ENCODE measurements at regions not wholly inside any gene's neighbourhood (a gene's known extent, or its start where the extent isn't known, plus 50 kb on each side); places are given as distances from the start of the nearest gene placed in this dataset.

DNA sequence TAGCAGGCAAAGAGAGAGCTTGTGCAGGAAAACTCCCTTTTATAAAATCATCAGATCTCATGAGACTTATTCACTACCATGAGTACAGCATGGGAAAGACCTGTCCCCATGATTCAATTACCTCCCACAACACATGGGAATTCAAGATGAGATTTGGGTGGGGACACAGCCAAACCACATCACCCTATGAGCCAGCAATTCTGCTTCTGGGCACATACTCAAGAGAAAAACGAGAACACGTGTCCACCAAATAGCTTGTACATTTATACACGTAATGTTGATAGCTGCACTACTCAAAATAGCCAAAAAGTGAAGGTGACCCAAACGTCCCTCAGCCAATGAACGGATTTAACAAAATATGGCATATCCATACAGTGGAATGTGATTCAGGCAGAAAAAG lies 94.5 kb upstream of the DHRSX start:
- no peak for ATAC-seq (ENCODE audit: low read depth)
- no peak overlapping the region for H3K9ac ChIP-seq (ENCODE audit: low read depth, low read length)
- no peak overlapping the region for H3K4me3 ChIP-seq (ENCODE audit: insufficient read depth, low read depth, low read length)
- no peak overlapping the region for H3K27ac ChIP-seq (ENCODE audit: insufficient read depth, low read length)
- no peaks in the 10 kb centered on the region for H3K27me3 ChIP-seq (ENCODE audit: control insufficient read depth, insufficient read depth, low read length)
- no peak overlapping the region for H3K56ac ChIP-seq (ENCODE audit: extremely low read depth, insufficient read depth, low read length)
- H3K79me1 ChIP-seq (ENCODE audit: low read depth in 1 of 2, low read length in 2 of 2) = no peaks in the 10 kb centered on the region
- TF ChIP-seq BHLHE40 (IDR thresholded peaks at IDR 0.05; ENCODE audit: low read depth, low read length) (no peak), FOS (IDR thresholded peaks at IDR 0.05; ENCODE audit: low read depth, low read length) (no peak), SMC3 (IDR thresholded peaks at IDR 0.05; ENCODE audit: low read depth, low read length) (no peak), RFX5 (IDR thresholded peaks at IDR 0.05; ENCODE audit: low read depth, low read length) (no peak), CEBPB (IDR thresholded peaks at IDR 0.05; ENCODE audit: low read depth, low read length) (no peak), MAZ (IDR thresholded peaks at IDR 0.05; ENCODE audit: borderline replicate concordance, low read depth, low read length) (no peak), RCOR1 (IDR thresholded peaks at IDR 0.05; ENCODE audit: insufficient replicate concordance, low read length) (no peak), POLR2A (IDR thresholded peaks at IDR 0.05; ENCODE audit: low read depth, low read length) (no peak), NFE2L2 (IDR thresholded peaks at IDR 0.05; ENCODE audit: low read depth, low read length) (no peak), ELK1 (IDR thresholded peaks at IDR 0.05; ENCODE audit: borderline replicate concordance, low read depth, low read length) (no peak), MXI1 (IDR thresholded peaks at IDR 0.05; ENCODE audit: borderline replicate concordance, low read depth, low read length) (no peak), MAFK (IDR thresholded peaks at IDR 0.05; ENCODE audit: low read depth, low read length) (no peak), CHD1 (IDR thresholded peaks at IDR 0.05; ENCODE audit: low read depth, low read length) (no peak), RAD21 (IDR thresholded peaks at IDR 0.05; ENCODE audit: low read length) (no peak), CTCF (conservative IDR thresholded peaks at IDR 0.05; ENCODE audit: low read depth, low read length) (no peak)
- TF ChIP-seq, protein P1, sequence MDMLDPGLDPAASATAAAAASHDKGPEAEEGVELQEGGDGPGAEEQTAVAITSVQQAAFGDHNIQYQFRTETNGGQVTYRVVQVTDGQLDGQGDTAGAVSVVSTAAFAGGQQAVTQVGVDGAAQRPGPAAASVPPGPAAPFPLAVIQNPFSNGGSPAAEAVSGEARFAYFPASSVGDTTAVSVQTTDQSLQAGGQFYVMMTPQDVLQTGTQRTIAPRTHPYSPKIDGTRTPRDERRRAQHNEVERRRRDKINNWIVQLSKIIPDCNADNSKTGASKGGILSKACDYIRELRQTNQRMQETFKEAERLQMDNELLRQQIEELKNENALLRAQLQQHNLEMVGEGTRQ (IDR thresholded peaks at IDR 0.05; ENCODE audit: low read depth, low read length) = no peak
- dilution Hi-C loops (cut with HindIII; ENCODE audit: low sequenced_read_pairs, unreplicated experiment) (no loop called here), in situ Hi-C loops (cut with MboI; ENCODE audit: low sequenced_read_pairs) (loop anchor here (10.0 kb wide), 1 partner anchor 1140 kb away; the partner anchor contains the start of gene ASMTL), intact Hi-C loops (cut with micrococcal nuclease) (loop anchor here (10.0 kb wide), 1 partner anchor 240 kb away; no protein-coding TSS in a partner anchor)
- no peak overlapping the region for H2AK5ac ChIP-seq (ENCODE audit: low read depth, low read length)
- DNase-seq = peak; percentile 11
- no peaks in the 10 kb centered on the region for H4K20me1 ChIP-seq (ENCODE audit: insufficient read depth, low read length)
- H3K4me1 ChIP-seq (ENCODE audit: control insufficient read depth, insufficient read depth, low read length) = peaks cover 1% of the 10 kb centered on the region; the same call in 1 of the 2 replicates
- no peak overlapping the region for H3K14ac ChIP-seq (replicated peaks; ENCODE audit: low read depth, low read length)
- no peak overlapping the region for H4K91ac ChIP-seq (ENCODE audit: insufficient read depth, low read depth, low read length)
- BruUV-seq (replicated peaks) = no TSS peak
- H4K8ac ChIP-seq (ENCODE audit: low read depth in 2 of 2, low read length in 2 of 2) = no peak overlapping the region
- CTCF ChIA-PET = no interaction called here
- no peak overlapping the region for H2BK5ac ChIP-seq (ENCODE audit: low read depth, low read length, poor library complexity, severe bottlenecking)
- no peak overlapping the region for H2BK20ac ChIP-seq (ENCODE audit: low read depth, low read length)
- no peak overlapping the region for H4K5ac ChIP-seq (ENCODE audit: low read depth, low read length)
- WGBS, 2 experiments (ENCODE audit: extremely low coverage in 2 of 2, insufficient read length in 1 of 2) = 70% methylated on average over 3 of the region's 5 CpGs; no CpG with 5 or more reads in 1 of the 2 experiments
- no peak overlapping the region for H3K4me2 ChIP-seq (ENCODE audit: low read depth, low read length)
- POLR2A ChIA-PET (ENCODE audit: unreplicated experiment) = no interaction called here
- H3K9me3 ChIP-seq (ENCODE audit: control insufficient read depth, insufficient read depth, low read length) = no peaks in the 10 kb centered on the region
- H3K36me3 ChIP-seq (ENCODE audit: control insufficient read depth, insufficient read depth, low read length) = no peaks in the 10 kb centered on the region
- H3K4ac ChIP-seq (ENCODE audit: low read depth, low read length) = no peak overlapping the region
- H3K23ac ChIP-seq (ENCODE audit: low read depth, low read length) = no peak overlapping the region
- no peak overlapping the region for H3K18ac ChIP-seq (ENCODE audit: low read depth, low read length)
- no peaks in the 10 kb centered on the region for H3K9me1 ChIP-seq (ENCODE audit: insufficient read depth, low read length)
- H2BK15ac ChIP-seq (ENCODE audit: low read depth, low read length) = no peak overlapping the region
- H2AFZ ChIP-seq (replicated peaks; ENCODE audit: low read length, poor library complexity) = no peak overlapping the region
- no peak overlapping the region for H2BK120ac ChIP-seq (ENCODE audit: low read depth, low read length)
- H2AK9ac ChIP-seq (replicated peaks; ENCODE audit: low read depth, low read length, poor library complexity) = no peak overlapping the region
